GM21423 (cell line): ENCODE measurements at regions not wholly inside any gene's neighbourhood (a gene's known extent, or its start where the extent isn't known, plus 50 kb on each side); places are given as distances from the start of the nearest gene placed in this dataset.
"Not testable (repeated sequence)": the region's sequence is repeated elsewhere in the genome, so short reads cannot be mapped to it uniquely, and the experiment has no call there.

ENCODE experiments used
- ATAC-seq: cut with Tn5 transposase; IDR thresholded peaks from one replicate; pipeline ENCODE4 v1.9.1; 2021; ENCODE audit warnings: mild to moderate bottlenecking, moderate library complexity; ENCODE audit not compliant: unreplicated experiment

DNA sequence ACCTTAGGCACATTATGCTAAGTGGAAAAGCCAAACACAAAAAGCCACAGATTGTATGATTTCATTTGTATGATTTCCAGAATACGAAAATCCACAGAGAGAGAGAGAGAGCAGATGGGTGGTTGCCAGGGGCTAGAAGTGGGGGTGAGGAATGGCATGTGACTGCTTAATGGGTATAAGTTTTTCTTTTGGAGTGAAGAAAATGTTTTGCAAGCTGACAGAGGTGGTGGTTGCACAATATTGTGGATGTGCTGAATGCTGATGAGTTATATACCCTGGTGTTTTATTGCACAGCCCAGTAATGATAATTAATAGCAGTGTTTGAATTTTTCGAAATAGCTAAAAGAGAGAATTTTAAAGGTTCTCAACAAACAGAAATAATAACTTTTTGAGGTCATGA is 386.1 kb upstream of the HS3ST1 start:
- no peak for ATAC-seq

DNA sequence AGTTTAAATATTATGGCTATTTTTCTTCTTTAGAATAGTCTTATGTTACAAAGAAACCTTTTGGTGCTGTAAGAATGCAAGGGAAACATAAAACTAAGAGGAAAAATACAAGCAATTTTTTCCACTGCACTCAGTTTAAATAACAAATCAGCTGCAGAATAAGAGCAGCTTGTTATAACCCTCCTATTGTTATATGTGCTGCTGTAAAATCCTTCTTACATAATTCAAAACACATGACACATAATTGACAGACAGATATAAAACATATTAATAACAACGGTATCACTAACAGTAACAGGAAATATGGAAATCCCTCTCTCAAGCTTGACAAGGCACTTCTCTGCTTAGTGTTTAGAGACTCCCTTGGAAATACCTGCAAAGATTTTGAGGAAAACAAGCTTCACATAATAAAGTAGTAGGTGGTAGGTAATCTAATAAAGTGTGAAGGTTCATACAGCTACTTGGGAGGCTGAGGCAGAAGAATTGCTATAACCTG is 385.3 kb upstream of the HS3ST1 start:
- no peak for ATAC-seq

GRCh38 chr4:11811521-11811920 is 382.8 kb upstream of the HS3ST1 start:
- ATAC-seq: not testable (repeated sequence)

DNA sequence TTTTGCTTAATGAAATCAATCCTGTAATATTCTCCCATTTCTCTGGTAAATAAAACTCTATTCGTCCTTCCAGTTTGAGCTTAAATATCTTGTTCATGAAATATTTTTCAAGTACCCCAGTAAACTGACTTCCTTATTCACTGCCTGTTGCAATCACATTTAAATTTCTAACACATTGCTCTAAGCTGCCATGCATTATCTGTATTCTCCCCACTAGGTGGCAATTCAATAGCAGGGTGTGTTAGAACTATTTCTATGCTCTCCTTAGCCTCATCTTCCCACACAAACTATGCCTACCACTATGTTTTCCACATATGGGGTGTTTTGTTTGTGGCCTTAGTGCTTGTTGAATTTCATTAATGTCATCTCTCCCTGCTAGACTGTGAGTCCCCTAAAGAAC is 377.1 kb upstream of the HS3ST1 start:
- no peak for ATAC-seq

GRCh38 chr4:11801466-11802446 is 373.1 kb upstream of the HS3ST1 start:
- ATAC-seq: no peak

GRCh38 chr4:11799196-11799595 is 370.5 kb upstream of the HS3ST1 start:
- ATAC-seq: no peak

GRCh38 chr4:11791797-11792196 is 363.1 kb upstream of the HS3ST1 start:
- no peak for ATAC-seq

- no peak for ATAC-seq
Observed at GRCh38 chr4:11790230-11790629, 361.5 kb upstream of the HS3ST1 start.

- no peak for ATAC-seq
Observed at GRCh38 chr4:11783588-11783987, 354.9 kb upstream of the HS3ST1 start.

DNA sequence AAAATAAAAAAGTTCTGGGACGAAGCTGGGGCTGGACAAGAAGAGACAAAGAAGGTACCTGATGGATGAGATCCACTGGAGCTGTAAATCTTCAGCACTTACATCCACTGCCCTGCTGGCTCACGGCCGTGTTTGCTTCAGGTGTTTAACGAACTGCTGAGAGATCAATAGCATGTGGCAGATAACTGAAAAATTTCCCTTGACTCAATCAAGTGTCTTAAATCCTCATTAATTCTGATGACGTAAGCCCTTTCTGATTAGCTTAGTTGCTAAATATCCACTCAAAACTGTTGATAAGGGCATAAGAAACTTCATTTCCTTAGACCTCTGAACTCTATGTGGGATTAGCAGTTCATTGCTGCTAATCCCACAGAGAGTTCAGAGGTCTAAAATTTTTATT is 354.2 kb upstream of the HS3ST1 start:
- no peak for ATAC-seq

DNA sequence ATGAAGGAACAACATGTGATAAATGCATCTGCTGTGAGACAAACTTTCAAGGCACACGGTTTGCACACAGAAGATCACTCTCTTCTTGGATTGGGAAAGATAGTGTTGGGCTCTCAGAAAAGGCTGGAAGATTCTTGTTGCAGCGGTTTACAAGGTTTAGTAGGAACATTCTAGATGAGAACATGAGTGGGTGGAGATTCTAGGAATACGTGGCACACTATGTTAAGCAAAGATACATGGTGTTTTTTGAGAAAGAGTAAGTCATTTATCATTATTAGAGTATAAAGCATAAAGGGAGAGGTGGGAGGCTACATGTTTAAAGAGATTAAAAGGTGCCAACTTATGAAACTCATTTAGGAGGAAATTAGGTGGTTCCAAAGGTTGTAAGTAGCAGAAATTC is 348.8 kb upstream of the HS3ST1 start:
- ATAC-seq: no peak

DNA sequence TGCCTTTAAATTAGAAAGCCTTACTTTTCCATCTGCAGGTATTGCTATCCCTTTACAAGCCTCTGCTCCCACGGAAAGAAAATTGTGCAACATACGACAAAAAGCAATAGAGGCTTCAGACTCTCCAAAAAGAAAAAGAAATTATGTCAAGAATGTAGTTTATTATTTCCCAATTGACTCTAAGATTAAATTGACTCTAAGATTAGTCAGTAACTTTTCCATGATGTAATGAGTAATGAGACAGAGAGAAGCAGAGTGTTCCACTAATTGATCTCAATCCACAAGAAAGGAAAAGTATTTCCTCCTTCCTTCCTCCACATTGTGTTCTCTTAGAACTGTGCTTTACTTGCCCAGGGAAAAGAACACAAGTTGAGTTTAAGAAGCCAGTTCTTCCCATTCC is 345.7 kb upstream of the HS3ST1 start:
- ATAC-seq: no peak

GRCh38 chr4:11773798-11774197 is 345.1 kb upstream of the HS3ST1 start:
- ATAC-seq: no peak

- no peak for ATAC-seq
Observed at GRCh38 chr4:11769434-11769833, 340.7 kb upstream of the HS3ST1 start.

GRCh38 chr4:11768251-11768972 is 339.7 kb upstream of the HS3ST1 start:
- no peak for ATAC-seq

DNA sequence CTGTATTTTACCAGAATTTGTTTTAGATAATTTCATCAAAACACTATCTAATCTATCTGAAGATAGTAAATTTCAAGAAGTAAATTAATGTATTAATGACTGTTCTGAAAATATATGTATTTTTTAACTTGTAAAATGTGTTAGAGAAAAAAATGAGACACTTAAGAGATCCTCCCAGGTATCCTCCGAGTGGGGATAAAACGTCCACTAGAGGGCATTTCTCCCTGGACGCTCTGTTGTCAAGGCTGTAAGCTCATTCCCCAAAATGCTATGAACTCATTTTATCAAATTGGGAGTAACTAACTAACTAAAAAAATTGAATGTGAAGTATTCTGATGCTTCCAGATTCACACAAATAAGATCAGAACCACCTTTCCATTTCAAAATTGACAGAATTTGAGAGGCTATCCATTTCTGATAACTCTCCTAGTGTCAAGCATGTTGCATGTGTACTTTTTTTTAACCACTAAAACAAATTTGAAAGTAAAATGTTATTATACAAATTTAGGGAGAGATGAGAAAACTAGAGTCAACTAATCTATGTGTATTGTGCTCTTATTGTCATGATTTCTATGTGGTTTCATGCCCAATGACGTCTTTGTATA is 337.3 kb upstream of the HS3ST1 start:
- ATAC-seq: no peak

DNA sequence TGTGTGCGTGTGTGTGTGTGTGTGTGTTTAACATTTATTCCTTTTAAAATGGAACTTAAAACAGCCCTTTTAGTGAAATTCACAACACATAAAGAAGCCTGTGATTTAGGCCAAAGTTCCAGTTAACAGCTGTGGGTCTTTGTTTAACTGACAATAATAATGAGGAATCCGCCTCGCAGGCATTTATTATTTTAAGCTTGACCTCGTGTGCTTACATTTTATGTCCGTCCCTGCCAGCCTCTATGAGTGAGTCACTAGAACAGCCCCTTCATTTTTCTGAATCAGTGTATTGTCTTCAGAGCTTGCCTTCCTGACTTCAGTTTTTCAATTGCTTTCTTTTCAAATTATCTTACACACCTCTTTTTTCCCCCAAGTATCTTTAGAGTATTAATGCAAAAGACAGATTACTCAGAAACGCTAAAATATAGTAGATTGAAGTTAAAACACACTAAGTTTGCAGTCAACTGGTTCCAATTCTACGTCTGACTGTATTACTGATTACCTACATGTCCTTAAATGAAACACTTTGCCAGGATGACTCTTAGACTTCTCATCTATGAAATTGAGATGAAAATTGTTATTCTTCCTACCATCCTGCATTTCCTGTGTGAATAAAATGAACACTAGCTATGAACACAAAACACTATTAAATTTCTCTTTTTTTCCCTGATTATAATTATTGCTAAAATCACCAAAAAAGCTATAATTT is 319.6 kb upstream of the HS3ST1 start:
- ATAC-seq: no peak

DNA sequence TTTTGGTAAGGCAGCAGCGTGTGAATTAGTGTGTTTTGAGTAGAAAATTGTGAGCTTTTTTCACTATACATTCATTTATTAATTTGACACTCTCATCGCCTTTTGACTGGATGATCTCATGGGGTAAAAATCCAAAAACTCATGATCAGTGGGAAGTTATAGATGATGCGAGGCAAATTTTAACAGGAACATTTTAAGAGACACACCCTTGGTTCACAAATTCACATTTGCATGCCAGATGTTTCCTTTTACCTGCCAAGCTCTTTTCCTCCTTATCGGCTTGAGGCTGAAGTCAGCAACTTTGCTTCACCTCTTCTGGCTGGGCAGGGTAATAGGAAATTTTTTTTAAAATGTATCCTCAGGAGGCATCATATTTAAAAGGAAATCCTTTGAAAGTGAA is 318.0 kb upstream of the HS3ST1 start:
- no peak for ATAC-seq

DNA sequence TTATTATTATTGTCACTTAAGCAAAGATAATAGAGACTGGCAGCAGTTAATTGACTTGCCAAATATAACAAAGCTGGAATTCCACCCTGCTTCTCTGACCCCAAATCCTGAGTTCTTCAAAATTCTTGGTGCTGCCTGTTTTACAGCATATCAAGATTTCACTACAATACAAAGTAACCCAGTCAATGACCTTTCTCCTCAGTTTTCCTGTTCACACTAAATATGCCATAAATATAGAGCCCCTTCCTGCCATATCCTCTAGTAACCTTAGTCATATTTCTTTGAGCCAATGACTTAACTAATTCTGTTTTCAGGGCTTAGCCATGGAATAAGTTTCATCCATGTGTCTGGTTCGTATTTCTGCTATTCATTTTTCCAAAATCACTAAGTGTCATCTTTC is 315.3 kb upstream of the HS3ST1 start:
- ATAC-seq: no peak

DNA sequence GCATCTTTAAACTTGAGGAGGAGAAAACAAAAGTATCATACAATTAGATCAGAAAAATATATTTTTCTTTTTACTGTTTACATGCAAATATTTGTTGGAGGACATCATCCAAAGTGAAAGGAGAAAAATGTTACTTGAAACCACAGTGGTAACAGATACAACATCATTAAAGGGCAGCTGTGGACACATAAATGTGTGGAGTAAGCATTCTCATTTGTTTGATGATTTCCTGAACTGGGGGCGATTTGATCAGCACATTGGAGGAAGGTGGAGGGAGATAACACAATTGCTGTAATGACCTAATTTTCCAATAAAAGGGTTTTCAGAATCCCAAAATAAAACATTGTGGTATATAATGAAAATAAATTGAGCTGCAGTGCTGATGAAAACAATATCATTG is 314.5 kb upstream of the HS3ST1 start:
- ATAC-seq: no peak

GRCh38 chr4:11741190-11741652 is 312.5 kb upstream of the HS3ST1 start:
- no peak for ATAC-seq
